DMS153 treated with DMSO at 0.1 percent for 48 hours (cell line): ENCODE measurements at regions not wholly inside any gene's neighbourhood (a gene's known extent, or its start where the extent isn't known, plus 50 kb on each side); places are given as distances from the start of the nearest gene placed in this dataset.
"Not testable (repeated sequence)": the region's sequence is repeated elsewhere in the genome, so short reads cannot be mapped to it uniquely, and the experiment has no call there.

Experiments used
- DNase-seq: peaks from one replicate; lab custom pipeline; 2025; ENCODE audit not compliant: unreplicated experiment; lab: John Stamatoyannopoulos, UW

- no peak for DNase-seq
These were observed 105.0 kb downstream of the OTUD1 start for GRCh38 chr10:23543691-23544380.

GRCh38 chr10:23545866-23546265 is 107.0 kb downstream of the OTUD1 start:
- DNase-seq, result not testable (repeated sequence)

GRCh38 chr10:23556727-23557440 is 118.0 kb downstream of the OTUD1 start:
- DNase-seq, result no peak

GRCh38 chr10:23557777-23558176 is 118.9 kb downstream of the OTUD1 start:
- no peak for DNase-seq

- DNase-seq, result no peak
These were observed 119.5 kb downstream of the OTUD1 start for GRCh38 chr10:23558361-23558799.

- DNase-seq, result no peak
These were observed 130.1 kb downstream of the OTUD1 start for GRCh38 chr10:23568996-23569395.

- no peak for DNase-seq
These were observed 133.0 kb downstream of the OTUD1 start for GRCh38 chr10:23571884-23572283.

GRCh38 chr10:23581906-23582450 is 143.1 kb downstream of the OTUD1 start:
- DNase-seq, result no peak

- no peak for DNase-seq
These were observed 145.5 kb downstream of the OTUD1 start for GRCh38 chr10:23584396-23584795.

- DNase-seq, result no peak
These were observed 146.3 kb downstream of the OTUD1 start for GRCh38 chr10:23585186-23585585.

- DNase-seq, result no peak
These were observed 146.8 kb downstream of the OTUD1 start for GRCh38 chr10:23585666-23586065.

GRCh38 chr10:23595278-23595677 is 156.4 kb downstream of the OTUD1 start:
- not testable (repeated sequence) for DNase-seq

GRCh38 chr10:23604613-23605012 is 165.7 kb downstream of the OTUD1 start:
- no peak for DNase-seq

GRCh38 chr10:23606456-23606855 is 167.6 kb downstream of the OTUD1 start:
- no peak for DNase-seq

- DNase-seq, result no peak
These were observed 170.1 kb downstream of the OTUD1 start for GRCh38 chr10:23608926-23609325.

GRCh38 chr10:23610626-23611307 is 171.9 kb downstream of the OTUD1 start:
- DNase-seq, result no peak

GRCh38 chr10:23611308-23612029 is 172.6 kb downstream of the OTUD1 start:
- no peak for DNase-seq

GRCh38 chr10:23613900-23614299 is 175.0 kb downstream of the OTUD1 start:
- DNase-seq, result no peak

GRCh38 chr10:23614483-23614882 is 175.6 kb downstream of the OTUD1 start:
- DNase-seq, result no peak

- DNase-seq, result no peak
These were observed 191.5 kb downstream of the OTUD1 start for GRCh38 chr10:23630376-23630775.

GRCh38 chr10:23630885-23631284 is 192.0 kb downstream of the OTUD1 start:
- DNase-seq, result no peak
